GM12891 (cell line): ENCODE measurements at regions not wholly inside any gene's neighbourhood (a gene's known extent, or its start where the extent isn't known, plus 50 kb on each side); places are given as distances from the start of the nearest gene placed in this dataset.

Experiments used
- DNase-seq: peaks from one replicate; pipeline ENCODE4 v3.0.0; 2011; ENCODE audit warnings: low spot score; ENCODE audit not compliant: insufficient read length
- FAIRE-seq: peaks from 2 replicates; lab custom pipeline; 2011; peaks lifted over from hg19 to GRCh38; lab: Jason Lieb, UNC
- PAX5 ChIP-seq: IDR thresholded peaks from 2 replicates; pipeline ENCODE4 v1.6.1; 2011; ENCODE audit warnings: low read length, moderate library complexity, mild to moderate bottlenecking; ENCODE audit not compliant: insufficient read depth, severe bottlenecking
- POLR2A ChIP-seq: IDR thresholded peaks from 2 replicates; pipeline ENCODE4 v1.6.1; 2011; ENCODE audit warnings: low read depth, low read length, control low read depth
- POLR2AphosphoS5 ChIP-seq: IDR thresholded peaks from 2 replicates; pipeline ENCODE4 v1.6.1; 2011; ENCODE audit warnings: low read depth, low read length, control low read depth
- POU2F2 ChIP-seq: IDR thresholded peaks from 2 replicates; pipeline ENCODE4 v1.6.1; 2011; ENCODE audit warnings: low read depth, mild to moderate bottlenecking, control low read depth, low read length, moderate library complexity
- SPI1 ChIP-seq: IDR thresholded peaks from 2 replicates; pipeline ENCODE4 v1.6.1; 2011; ENCODE audit warnings: low read depth, low read length, control low read depth
- TAF1 ChIP-seq: IDR thresholded peaks from 2 replicates; pipeline ENCODE4 v1.6.1; 2011; ENCODE audit warnings: low read depth, low read length, control low read depth

DNA sequence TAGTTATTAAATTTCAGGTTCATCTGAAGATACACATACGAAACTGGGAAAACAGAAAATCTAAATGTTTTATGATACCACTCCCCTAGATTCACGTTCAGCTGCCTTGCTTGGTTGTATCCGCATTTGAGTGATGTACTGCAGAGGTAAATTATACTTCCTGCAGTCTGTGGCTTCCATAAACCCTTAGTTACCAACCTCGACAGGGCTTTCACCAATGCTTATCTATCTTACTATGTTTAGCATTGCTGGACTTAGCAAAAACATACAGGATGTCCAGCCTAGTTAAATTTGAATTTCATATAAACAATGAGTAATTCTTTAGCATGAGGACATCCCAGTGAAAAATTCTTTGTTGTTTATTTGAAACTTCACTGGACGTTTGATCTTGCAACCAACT lies 108.8 kb downstream of the TMA16 start:
- FAIRE-seq = peak; percentile 67
- no peak for TF ChIP-seq POLR2A
- no peak for TF ChIP-seq TAF1
- DNase-seq = no peak

DNA sequence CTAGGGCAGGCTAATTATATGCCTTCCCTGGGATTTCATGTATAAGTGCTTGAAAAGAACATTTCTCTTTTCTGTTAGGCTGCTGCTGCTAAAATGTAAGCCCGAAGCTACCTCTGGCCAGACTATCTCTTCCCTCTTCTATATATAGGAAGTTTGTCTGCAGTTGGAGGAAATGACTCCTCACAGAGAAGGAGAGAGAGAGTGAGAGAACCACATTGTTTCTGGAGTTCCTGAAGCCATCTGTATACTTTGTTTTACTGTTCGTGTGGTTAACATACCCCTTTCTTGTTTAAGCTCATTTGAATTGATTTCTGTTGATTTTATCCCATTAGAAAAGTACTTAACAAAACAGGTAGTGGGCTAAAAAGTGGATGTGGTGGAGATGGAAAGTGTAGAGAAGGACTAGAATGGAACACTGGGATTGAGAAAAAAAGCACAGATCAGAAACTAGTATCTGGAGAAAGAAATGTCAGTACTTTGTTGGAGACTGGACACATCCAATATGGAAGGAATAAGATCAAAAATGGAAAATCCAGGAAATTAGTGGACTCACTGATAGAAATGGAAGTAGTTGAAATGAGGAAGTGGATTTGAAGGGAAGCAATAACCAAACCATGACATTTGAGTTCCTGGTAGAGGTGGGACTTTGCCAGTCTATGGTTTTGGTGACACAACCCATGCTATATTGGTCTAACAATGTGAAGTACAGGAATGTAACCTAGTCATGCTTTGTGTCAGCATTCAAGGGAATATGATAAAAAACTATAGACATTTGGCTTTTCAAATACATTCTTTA lies 112.6 kb downstream of the TMA16 start:
- DNase-seq (no peak), FAIRE-seq (peak; percentile 72)
- TF ChIP-seq POLR2A (no peak), POLR2AphosphoS5 (no peak), POU2F2 (no peak), TAF1 (no peak), PAX5 (no peak), SPI1 (peak; percentile 86)

DNA sequence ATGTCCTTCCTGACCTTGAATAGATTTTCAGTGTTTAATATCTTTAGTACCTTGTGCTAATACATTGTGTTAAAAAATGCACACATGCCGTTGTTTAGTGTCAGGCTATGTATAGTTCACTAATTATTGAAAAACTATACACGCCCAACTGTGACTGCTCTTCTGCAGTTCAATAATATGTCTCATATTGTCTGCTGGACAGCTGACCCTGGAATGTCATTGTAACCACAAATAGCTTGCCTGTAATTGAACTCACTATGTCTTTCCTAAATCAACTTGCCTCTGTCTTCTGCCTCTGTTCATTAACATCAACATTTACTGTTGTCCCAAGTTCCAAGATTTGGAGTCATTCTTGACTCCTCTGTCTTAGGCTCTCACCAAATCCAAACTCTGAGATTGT lies 114.5 kb downstream of the TMA16 start:
- TF ChIP-seq POLR2A (no peak), PAX5 (no peak), TAF1 (no peak), POU2F2 (no peak), SPI1 (no peak), POLR2AphosphoS5 (no peak)
- no peak for DNase-seq
- no peak for FAIRE-seq

DNA sequence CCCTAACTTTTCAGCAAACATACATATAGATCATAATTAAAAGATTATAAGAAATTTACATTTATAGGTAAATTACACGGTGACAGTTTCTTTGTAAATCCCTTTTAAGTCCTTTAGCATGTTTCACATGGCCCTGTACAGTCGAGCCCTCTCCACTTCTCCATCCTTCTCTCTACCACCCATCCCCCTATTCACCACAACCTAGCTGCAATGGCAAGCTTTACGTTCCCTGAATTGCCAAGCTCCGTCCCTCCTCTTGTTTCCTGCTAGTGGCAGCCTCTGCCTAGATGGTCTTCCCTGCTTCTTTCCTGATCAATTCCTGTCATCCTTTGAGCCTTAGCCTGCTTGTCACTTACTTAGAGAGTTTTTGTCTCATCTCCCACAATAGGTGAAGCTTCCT lies 116.2 kb downstream of the TMA16 start:
- TF ChIP-seq SPI1 (no peak), PAX5 (no peak), POU2F2 (no peak), POLR2A (no peak), POLR2AphosphoS5 (no peak), TAF1 (no peak)
- peak; percentile 41 for FAIRE-seq
- no peak for DNase-seq

DNA sequence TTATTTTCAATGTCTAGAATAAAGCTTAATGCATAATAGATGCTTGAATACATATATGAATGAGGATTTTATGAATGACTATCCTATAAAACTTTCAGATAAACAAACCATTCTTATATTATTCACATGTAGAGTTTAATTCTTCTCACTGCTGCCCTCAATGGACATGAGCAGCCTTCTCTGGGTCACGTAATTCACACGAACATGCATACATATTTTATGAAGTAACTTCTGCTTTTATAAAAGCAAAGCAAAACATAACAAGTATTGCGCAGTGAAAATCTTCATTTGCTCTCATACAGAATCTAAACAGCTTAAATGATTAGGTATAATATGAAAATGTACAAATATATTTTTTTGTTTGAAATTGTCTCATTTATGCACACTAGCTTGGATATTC lies 116.7 kb downstream of the TMA16 start:
- TF ChIP-seq POLR2A (no peak), SPI1 (no peak), POLR2AphosphoS5 (no peak), PAX5 (no peak), POU2F2 (no peak), TAF1 (no peak)
- FAIRE-seq (peak; percentile 41), DNase-seq (no peak)

DNA sequence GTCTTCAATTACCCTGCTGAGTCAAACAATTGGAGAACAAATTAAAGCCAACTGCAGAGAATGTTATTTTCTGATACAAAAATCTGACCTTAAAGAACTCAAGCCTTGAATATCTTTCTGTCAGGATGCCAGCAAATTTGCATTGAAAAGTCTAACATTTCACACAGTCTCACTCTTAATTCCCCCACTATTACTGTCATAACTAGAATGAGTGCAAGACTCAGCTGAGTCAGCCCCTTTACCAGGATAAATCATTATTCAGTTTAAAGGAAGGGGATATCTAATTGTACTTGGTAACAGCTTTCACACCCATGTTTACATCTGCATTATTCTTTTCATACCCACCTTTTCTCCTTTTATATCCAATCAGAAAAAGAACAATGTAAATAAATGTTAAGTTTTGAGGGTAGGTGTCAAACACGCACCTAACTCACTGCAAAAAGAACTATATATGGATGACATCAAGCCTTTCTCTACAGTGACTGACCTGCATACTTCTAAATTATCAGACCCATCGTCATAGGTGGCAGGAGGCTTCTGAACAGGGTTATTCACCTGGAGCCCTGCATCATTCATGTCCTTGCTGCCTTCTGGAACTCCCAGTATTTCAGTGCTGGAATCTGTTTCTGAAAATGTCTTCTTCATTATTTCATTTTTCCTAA lies 117.4 kb downstream of the TMA16 start:
- DNase-seq (no peak), FAIRE-seq (peak; percentile 33)
- TF ChIP-seq POU2F2 (no peak), POLR2AphosphoS5 (no peak), TAF1 (no peak), PAX5 (no peak), POLR2A (no peak), SPI1 (no peak)

DNA sequence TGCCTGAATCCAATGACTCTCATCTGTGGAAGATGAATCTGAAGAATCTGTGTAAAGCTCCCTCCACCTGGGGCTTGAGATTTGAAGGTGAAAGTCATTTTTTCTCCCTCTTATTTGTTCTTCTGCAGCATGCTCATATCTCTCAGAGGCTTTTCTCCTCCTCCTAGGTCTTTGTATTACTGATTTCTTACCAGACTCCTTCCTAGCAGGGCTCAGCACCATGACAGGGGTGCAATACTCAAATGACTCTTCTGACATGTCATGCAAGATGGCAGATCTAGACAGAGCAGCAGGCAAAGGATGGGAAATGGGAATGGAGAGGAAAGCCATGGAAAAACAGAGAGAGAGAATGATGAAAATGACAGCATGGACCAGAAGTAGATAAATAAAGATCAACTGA lies 118.3 kb downstream of the TMA16 start:
- peak; percentile 26 for FAIRE-seq
- no peak for TF ChIP-seq SPI1
- DNase-seq = no peak

DNA sequence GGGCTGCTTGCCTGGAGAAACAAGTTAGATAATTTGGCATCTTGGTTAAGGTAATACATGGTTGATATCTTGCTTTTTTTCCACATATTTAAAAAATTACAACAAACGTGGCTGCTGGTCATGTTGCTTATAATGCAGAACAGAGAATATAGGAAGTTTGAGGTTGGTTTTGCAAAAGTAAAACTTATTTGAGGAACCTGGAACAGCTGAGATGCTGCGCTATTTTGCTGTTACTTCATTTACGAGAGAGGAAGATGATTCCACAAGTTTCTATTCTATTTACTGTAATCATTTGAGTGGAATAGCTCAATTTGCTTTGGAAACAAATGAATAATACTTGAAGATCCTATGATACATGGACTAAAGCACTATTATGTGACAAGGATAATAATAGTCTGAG lies 118.9 kb downstream of the TMA16 start:
- FAIRE-seq (no peak), DNase-seq (no peak)
- TF ChIP-seq SPI1 (peak; percentile 35; the same call in 1 of the 2 replicates), POLR2AphosphoS5 (no peak)

DNA sequence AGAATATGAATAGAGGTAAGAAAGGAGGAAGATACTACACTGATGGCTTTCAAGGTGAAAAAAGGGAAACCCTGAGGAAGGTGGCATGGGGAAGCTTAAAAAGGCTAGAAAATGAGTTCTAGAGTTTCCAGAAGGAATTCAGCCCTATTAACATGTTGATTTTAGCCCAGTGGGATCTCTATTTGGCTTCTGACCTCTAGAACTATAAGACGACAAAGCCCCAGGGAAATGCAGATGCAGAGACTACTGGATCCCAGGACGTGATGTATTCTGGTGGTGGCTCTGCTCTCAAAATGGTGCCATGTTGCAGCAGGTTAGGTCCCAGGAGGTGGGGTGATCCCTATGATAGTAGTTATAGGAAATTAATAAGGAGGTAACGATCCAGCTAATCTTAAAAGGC lies 120.4 kb downstream of the TMA16 start:
- TF ChIP-seq POLR2AphosphoS5 (no peak), POU2F2 (no peak)
- FAIRE-seq (no peak), DNase-seq (no peak)

DNA sequence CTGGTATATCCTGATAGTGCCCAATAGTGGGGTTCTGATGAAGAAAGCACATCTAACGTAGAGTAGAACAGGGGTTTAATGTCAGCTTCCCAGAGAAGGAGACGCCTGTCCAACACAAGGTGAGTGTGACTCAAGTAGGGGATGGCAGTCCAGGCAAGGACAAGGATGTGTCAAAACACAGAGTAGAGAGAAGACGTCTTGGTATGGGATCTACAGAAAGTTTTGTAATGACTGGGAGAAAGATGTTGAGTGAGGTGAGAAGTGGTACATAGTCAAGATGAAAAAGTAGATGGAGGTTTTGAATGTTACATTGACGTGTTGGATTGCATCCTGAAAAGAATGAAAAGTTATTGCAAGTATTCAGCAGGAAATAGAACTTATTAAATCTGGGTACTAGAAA lies 124.4 kb downstream of the TMA16 start:
- DNase-seq = no peak
- TF ChIP-seq PAX5 = no peak
- no peak for TF ChIP-seq POU2F2
- TF ChIP-seq POLR2A = no peak
- no peak for FAIRE-seq

DNA sequence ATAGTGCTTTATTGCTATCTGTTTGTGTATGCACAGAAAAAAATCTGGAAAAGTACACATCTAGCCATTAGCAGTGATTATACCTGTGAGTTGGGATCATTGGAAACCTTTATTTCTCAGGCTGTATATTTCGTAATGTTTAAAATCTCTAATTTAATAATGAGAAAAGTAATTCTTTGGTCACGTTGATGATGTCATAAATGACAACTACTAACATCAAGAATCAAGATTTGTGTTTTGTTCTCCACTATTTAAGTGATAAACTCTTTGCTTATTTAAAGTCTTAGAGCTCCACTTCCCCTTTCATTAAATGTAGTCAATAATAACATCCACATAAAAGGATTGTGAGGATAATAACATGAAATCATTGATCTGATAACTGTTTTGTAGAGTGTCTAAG lies 126.2 kb downstream of the TMA16 start:
- DNase-seq = no peak
- TF ChIP-seq SPI1 = no peak
- TF ChIP-seq PAX5 = no peak
- TF ChIP-seq POU2F2 = no peak
- no peak for TF ChIP-seq TAF1
- no peak for TF ChIP-seq POLR2A
- TF ChIP-seq POLR2AphosphoS5 = no peak
- no peak for FAIRE-seq
